Panc1 (cell line): ENCODE measurements at regions not wholly inside any gene's neighbourhood (a gene's known extent, or its start where the extent isn't known, plus 50 kb on each side); places are given as distances from the start of the nearest gene placed in this dataset.
"Not testable (repeated sequence)": the region's sequence is repeated elsewhere in the genome, so short reads cannot be mapped to it uniquely, and the experiment has no call there.

Experiments used
- ATAC-seq: fragments of 200-7000 bp; cut with Tn5 transposase; 2 replicates; pipeline ENCODE4 v1.9.1; 2020; ENCODE audit warnings: mild to moderate bottlenecking, moderate library complexity
- BruUV-seq: library from RNA; stranded (reverse); fragments of 400-500 nt; replicated peaks from 2 replicates; lab custom pipeline; 2021; lab: Mats Ljungman, UMichigan
- CTCF ChIA-PET: fragments of 300-600 bp; sonication (Branson Sonifier 250); formaldehyde crosslinking; loops from one replicate; lab custom pipeline; 2022; ENCODE audit warnings: antibody characterized with exemption; lab: Charles Lee
- POLR2A ChIA-PET: fragments of 300-600 bp; sonication (Branson Sonifier 250); formaldehyde crosslinking; loops from one replicate; lab custom pipeline; 2022; ENCODE audit warnings: antibody characterized with exemption; lab: Charles Lee
- DNase-seq: peaks from one replicate; pipeline ENCODE4 v3.0.0-alpha.2; 2010; ENCODE audit warnings: low read depth, low spot score
- H3K27ac ChIP-seq: 2 replicates; pipeline ENCODE4 v1.5.1; 2011; ENCODE audit warnings: mild to moderate bottlenecking, low read length, inconsistent platforms
- H3K27me3 ChIP-seq: fragments of 200-500 bp; sonication (Bioruptor generic); 2 replicates; pipeline ENCODE4 v1.6.0; 2014; ENCODE audit warnings: low read length, inconsistent platforms; ENCODE audit not compliant: control insufficient read depth, insufficient read depth
- H3K36me3 ChIP-seq: fragments of 200-500 bp; sonication (Bioruptor generic); 2 replicates; pipeline ENCODE4 v1.5.1; 2014; ENCODE audit warnings: inconsistent platforms, mild to moderate bottlenecking, low read length, moderate library complexity; ENCODE audit not compliant: control insufficient read depth, insufficient read depth
- H3K4me1 ChIP-seq: 2 replicates; pipeline ENCODE4 v1.5.1; 2011; ENCODE audit warnings: inconsistent platforms, mild to moderate bottlenecking, low read length, moderate library complexity; ENCODE audit not compliant: control insufficient read depth, insufficient read depth
- H3K4me3 ChIP-seq, 2 experiments: 2 replicates each; pipeline ENCODE4 v1.5.1; 2011 to 2012; ENCODE audit warnings: low read depth in 2 of 2, low read length in 2 of 2, mild to moderate bottlenecking in 2 of 2, inconsistent platforms in 1 of 2, moderate library complexity in 1 of 2
- H3K9me3 ChIP-seq: fragments of 200-500 bp; sonication (Bioruptor generic); 2 replicates; pipeline ENCODE4 v1.5.1; 2014; ENCODE audit warnings: low read depth, mild to moderate bottlenecking, inconsistent platforms, low read length, moderate library complexity; ENCODE audit not compliant: control insufficient read depth, insufficient read depth
- CTCF ChIP-seq: fragments of 450-650 bp; IDR thresholded peaks from 2 replicates; pipeline ENCODE4 v1.5.1; 2017; ENCODE audit warnings: mild to moderate bottlenecking
- POLR2AphosphoS5 ChIP-seq: IDR thresholded peaks from 2 replicates; pipeline ENCODE4 v1.6.1; 2012; ENCODE audit warnings: mild to moderate bottlenecking, low read depth, low read length, moderate library complexity
- SIN3A ChIP-seq: IDR thresholded peaks from 2 replicates; pipeline ENCODE4 v1.6.1; 2012; ENCODE audit warnings: low read depth, mild to moderate bottlenecking, low read length, moderate library complexity, borderline replicate concordance; ENCODE audit not compliant: insufficient read depth
- TCF7L2 ChIP-seq: IDR thresholded peaks from 2 replicates; pipeline ENCODE4 v1.6.1; 2011; ENCODE audit warnings: mild to moderate bottlenecking, low read depth, low read length, inconsistent platforms
- in situ Hi-C: cut with HindIII; loops from 2 replicates; pipeline ENCODE4 v1.10.0; 2016; ENCODE audit warnings: low sequenced_read_pairs, low pct_unique_long_range_greater_than_20kb
- intact Hi-C: fragments of 100-400 bp; cut with micrococcal nuclease; formaldehyde crosslinking; loops from one replicate; pipeline ENCODE4 v1.10.0; 2022; ENCODE audit not compliant: unreplicated experiment
- TF ChIP-seq, protein P1 (sequence below), 2 experiments: IDR thresholded peaks; 2 replicates each; pipeline ENCODE4 v1.6.1; 2011 to 2012; ENCODE audit warnings: low read depth in 2 of 2, control low read depth in 1 of 2, low read length in 1 of 2, mild to moderate bottlenecking in 1 of 2, moderate library complexity in 1 of 2; ENCODE audit not compliant: insufficient read depth in 1 of 2

- Histone ChIP-seq H3K9me3 (no peaks in the 10 kb centered on the region), H3K27ac (no peak overlapping the region), H3K36me3 (no peaks in the 10 kb centered on the region), H3K4me1 (no peaks in the 10 kb centered on the region; the same call in 1 of the 2 replicates), H3K4me3 (no peak overlapping the region), H3K27me3 (no peaks in the 10 kb centered on the region)
- in situ Hi-C loops (no loop called here), intact Hi-C loops (no loop called here)
- no peak for DNase-seq
- POLR2A ChIA-PET = no interaction called here
- TF ChIP-seq POLR2AphosphoS5 (no peak), SIN3A (no peak), CTCF (no peak), TCF7L2 (no peak)
- TF ChIP-seq, protein P1, sequence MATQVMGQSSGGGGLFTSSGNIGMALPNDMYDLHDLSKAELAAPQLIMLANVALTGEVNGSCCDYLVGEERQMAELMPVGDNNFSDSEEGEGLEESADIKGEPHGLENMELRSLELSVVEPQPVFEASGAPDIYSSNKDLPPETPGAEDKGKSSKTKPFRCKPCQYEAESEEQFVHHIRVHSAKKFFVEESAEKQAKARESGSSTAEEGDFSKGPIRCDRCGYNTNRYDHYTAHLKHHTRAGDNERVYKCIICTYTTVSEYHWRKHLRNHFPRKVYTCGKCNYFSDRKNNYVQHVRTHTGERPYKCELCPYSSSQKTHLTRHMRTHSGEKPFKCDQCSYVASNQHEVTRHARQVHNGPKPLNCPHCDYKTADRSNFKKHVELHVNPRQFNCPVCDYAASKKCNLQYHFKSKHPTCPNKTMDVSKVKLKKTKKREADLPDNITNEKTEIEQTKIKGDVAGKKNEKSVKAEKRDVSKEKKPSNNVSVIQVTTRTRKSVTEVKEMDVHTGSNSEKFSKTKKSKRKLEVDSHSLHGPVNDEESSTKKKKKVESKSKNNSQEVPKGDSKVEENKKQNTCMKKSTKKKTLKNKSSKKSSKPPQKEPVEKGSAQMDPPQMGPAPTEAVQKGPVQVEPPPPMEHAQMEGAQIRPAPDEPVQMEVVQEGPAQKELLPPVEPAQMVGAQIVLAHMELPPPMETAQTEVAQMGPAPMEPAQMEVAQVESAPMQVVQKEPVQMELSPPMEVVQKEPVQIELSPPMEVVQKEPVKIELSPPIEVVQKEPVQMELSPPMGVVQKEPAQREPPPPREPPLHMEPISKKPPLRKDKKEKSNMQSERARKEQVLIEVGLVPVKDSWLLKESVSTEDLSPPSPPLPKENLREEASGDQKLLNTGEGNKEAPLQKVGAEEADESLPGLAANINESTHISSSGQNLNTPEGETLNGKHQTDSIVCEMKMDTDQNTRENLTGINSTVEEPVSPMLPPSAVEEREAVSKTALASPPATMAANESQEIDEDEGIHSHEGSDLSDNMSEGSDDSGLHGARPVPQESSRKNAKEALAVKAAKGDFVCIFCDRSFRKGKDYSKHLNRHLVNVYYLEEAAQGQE (IDR thresholded peaks at IDR 0.05; ENCODE audit: insufficient read depth in 1 of 2, low read depth in 2 of 2, low read length in 1 of 2) = no peak
- BruUV-seq = no TSS peak
- ATAC-seq = no peak
- CTCF ChIA-PET = no interaction called here
Measured at GRCh38 chr15:35243758-35244157, 158.7 kb upstream of the NANOGP8 start.

DNA sequence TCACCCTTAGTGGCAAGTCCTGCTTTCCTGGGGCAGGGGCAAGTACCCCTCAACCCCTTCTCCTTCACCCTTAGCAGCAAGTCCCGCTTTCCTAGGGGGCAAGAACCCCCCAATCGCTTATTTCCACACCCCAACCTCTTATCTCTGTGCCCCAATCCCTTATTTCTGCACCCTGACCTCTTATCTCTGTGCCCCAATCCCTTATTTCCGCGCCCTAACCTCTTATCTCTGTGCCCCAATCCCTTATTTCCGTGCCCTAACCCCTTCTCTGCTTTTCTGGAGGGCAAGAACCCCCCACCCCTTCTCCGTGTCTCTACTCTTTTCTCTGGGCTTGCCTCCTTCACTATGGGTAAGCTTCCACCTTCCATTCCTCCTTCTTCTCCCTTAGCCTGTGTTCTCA lies 154.6 kb upstream of the NANOGP8 start:
- CTCF ChIA-PET, in situ Hi-C loops, H3K4me3 ChIP-seq: not testable (repeated sequence)

DNA sequence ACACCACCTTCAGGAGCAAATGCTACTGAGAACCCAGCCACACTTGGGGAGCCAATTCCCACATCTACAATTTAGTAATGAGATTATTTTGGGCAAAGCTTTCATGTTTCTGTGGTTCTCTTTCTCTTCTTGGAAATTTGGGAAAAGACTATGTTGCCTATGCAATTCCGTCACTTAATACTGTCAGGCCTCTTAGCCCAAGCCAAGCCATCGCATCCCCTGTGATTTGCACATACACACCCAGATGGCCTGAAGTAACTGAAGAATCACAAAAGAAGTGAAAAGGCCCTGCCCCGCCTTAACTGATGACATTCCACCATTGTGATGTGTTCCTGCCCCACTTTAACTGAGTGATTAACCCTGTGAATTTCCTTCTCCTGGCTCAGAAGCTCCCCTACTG lies 153.4 kb upstream of the NANOGP8 start:
- H3K9me3 ChIP-seq, H3K27me3 ChIP-seq, H3K4me1 ChIP-seq, POLR2A ChIA-PET, in situ Hi-C loops, H3K27ac ChIP-seq, DNase-seq, BruUV-seq, H3K36me3 ChIP-seq, H3K4me3 ChIP-seq, CTCF ChIA-PET, intact Hi-C loops, ATAC-seq: not testable (repeated sequence)

More for the DNA sequence above, 154.6 kb upstream of the NANOGP8 start:
- H3K27ac ChIP-seq, DNase-seq, POLR2A ChIA-PET, BruUV-seq, H3K27me3 ChIP-seq, H3K4me1 ChIP-seq, H3K36me3 ChIP-seq, H3K9me3 ChIP-seq, intact Hi-C loops, ATAC-seq: not testable (repeated sequence)
